Peyer's patch (tissue), 4 donors: ENCODE measurements at regions not wholly inside any gene's neighbourhood (a gene's known extent, or its start where the extent isn't known, plus 50 kb on each side); places are given as distances from the start of the nearest gene placed in this dataset.
A peak's percentile ranks its signal among the peaks of the same experiment; 100 is the strongest.

Experiments used
- DNase-seq, 3 donors: peaks; one replicate each; pipeline ENCODE4 v3.0.0-alpha.2; 2017 to 2019
- H3K27ac ChIP-seq, 4 donors: fragments of 200-600 bp; sonication (generic); one replicate each; pipeline ENCODE4 v1.5.1; 2016 to 2019
- H3K27me3 ChIP-seq, 2 donors: fragments of 200-600 bp; sonication (generic); one replicate each; pipeline ENCODE4 v1.5.1; 2019
- H3K36me3 ChIP-seq, 3 donors: fragments of 200-600 bp; sonication (generic); one replicate each; pipeline ENCODE4 v1.5.1; 2016 to 2019
- H3K4me1 ChIP-seq, 4 donors: fragments of 200-600 bp; sonication (generic); one replicate each; pipeline ENCODE4 v1.5.1; 2016 to 2019
- H3K4me3 ChIP-seq, 4 donors: fragments of 200-600 bp; sonication (generic); 1 replicate in 3 of 4; 2 replicates in 1 of 4; pipeline ENCODE4 v1.5.1; 2016 to 2019; ENCODE audit warnings: mild to moderate bottlenecking in 1 of 4
- H3K9me3 ChIP-seq, 4 donors: fragments of 200-600 bp; sonication (generic); one replicate each; pipeline ENCODE4 v1.5.1; 2016 to 2019; ENCODE audit warnings: mild to moderate bottlenecking in 1 of 4
- CTCF ChIP-seq, 6 experiments: fragments of 450-650 bp in 4 of 6; fragments of 200-600 bp in 2 of 6; sonication (generic) in 1 of 6; IDR thresholded peaks; one replicate each; pipeline ENCODE4 v1.5.1; 2017 to 2019; ENCODE audit warnings: antibody characterized with exemption in 6 of 6, mild to moderate bottlenecking in 3 of 6, moderate library complexity in 1 of 6
- POLR2A ChIP-seq, 2 donors: fragments of 450-650 bp; IDR thresholded peaks; one replicate each; pipeline ENCODE4 v1.5.1; 2017; ENCODE audit warnings: antibody characterized with exemption in 2 of 2, mild to moderate bottlenecking in 2 of 2, moderate library complexity in 2 of 2

GRCh38 chr9:18250053-18250452 is 223.9 kb upstream of the ADAMTSL1 start:
- no peaks in the 10 kb centered on the region for H3K4me1 ChIP-seq
- no peaks in the 10 kb centered on the region for H3K36me3 ChIP-seq
- no peaks in the 10 kb centered on the region for H3K27me3 ChIP-seq
- DNase-seq: no peak
- H3K4me3 ChIP-seq: no peak overlapping the region
- no peaks in the 10 kb centered on the region for H3K9me3 ChIP-seq
- TF ChIP-seq CTCF (IDR thresholded peaks at IDR 0.05): no peak
- TF ChIP-seq POLR2A (IDR thresholded peaks at IDR 0.05): no peak
- H3K27ac ChIP-seq: no peak overlapping the region

GRCh38 chr9:18253950-18254349 is 220.0 kb upstream of the ADAMTSL1 start:
- no peaks in the 10 kb centered on the region for H3K27me3 ChIP-seq

GRCh38 chr9:18255158-18255629 is 218.8 kb upstream of the ADAMTSL1 start:
- TF ChIP-seq CTCF (IDR thresholded peaks at IDR 0.05) (peak; percentile 48 to 90 (median 83)), POLR2A (IDR thresholded peaks at IDR 0.05) (no peak)
- Histone ChIP-seq H3K27ac (no peak overlapping the region), H3K4me3 (no peak overlapping the region), H3K27me3 (no peaks in the 10 kb centered on the region), H3K9me3 (no peaks in the 10 kb centered on the region), H3K36me3 (no peaks in the 10 kb centered on the region), H3K4me1 (peaks cover 0 to 7% (median 0%) of the 10 kb centered on the region in 4 donors)
- DNase-seq: peak; percentile 51 to 82 (median 77)

More at GRCh38 chr9:18253950-18254349, 220.0 kb upstream of the ADAMTSL1 start:
- no peaks in the 10 kb centered on the region for H3K36me3 ChIP-seq
- no peaks in the 10 kb centered on the region for H3K9me3 ChIP-seq
- no peak overlapping the region for H3K27ac ChIP-seq
- peaks cover 0 to 7% (median 0%) of the 10 kb centered on the region in 4 donors for H3K4me1 ChIP-seq
- no peak for TF ChIP-seq POLR2A (IDR thresholded peaks at IDR 0.05)
- TF ChIP-seq CTCF (IDR thresholded peaks at IDR 0.05): no peak
- no peak for DNase-seq
- H3K4me3 ChIP-seq: no peak overlapping the region

GRCh38 chr9:18255747-18256146 is 218.2 kb upstream of the ADAMTSL1 start:
- no peaks in the 10 kb centered on the region for H3K27me3 ChIP-seq
- no peaks in the 10 kb centered on the region for H3K36me3 ChIP-seq
- H3K27ac ChIP-seq: no peak overlapping the region
- H3K4me3 ChIP-seq: no peak overlapping the region
- DNase-seq: no peak
- no peak for TF ChIP-seq POLR2A (IDR thresholded peaks at IDR 0.05)
- TF ChIP-seq CTCF (IDR thresholded peaks at IDR 0.05): no peak
- H3K4me1 ChIP-seq: peaks cover 0 to 7% (median 0%) of the 10 kb centered on the region in 4 donors
- H3K9me3 ChIP-seq: no peaks in the 10 kb centered on the region

GRCh38 chr9:18256568-18256967 is 217.4 kb upstream of the ADAMTSL1 start:
- H3K4me1 ChIP-seq: peaks cover 0 to 7% (median 0%) of the 10 kb centered on the region in 4 donors

More at GRCh38 chr9:18256568-18256967, 217.4 kb upstream of the ADAMTSL1 start:
- Histone ChIP-seq H3K36me3 (no peaks in the 10 kb centered on the region), H3K4me3 (no peak overlapping the region), H3K27ac (no peak overlapping the region), H3K9me3 (no peaks in the 10 kb centered on the region), H3K27me3 (no peaks in the 10 kb centered on the region)
- DNase-seq: no peak
- TF ChIP-seq CTCF (IDR thresholded peaks at IDR 0.05) (no peak), POLR2A (IDR thresholded peaks at IDR 0.05) (no peak)
